ENCODE measurements at regions not wholly inside any gene's neighbourhood (a gene's known extent, or its start where the extent isn't known, plus 50 kb on each side); places are given as distances from the start of the nearest gene placed in this dataset.

- Mint-ChIP-seq H3K4me1 (ENCODE audit: low read depth, unreplicated experiment) (peaks cover 8% of the 10 kb centered on the region), H3K4me3 (ENCODE audit: low read depth, unreplicated experiment) (no peak overlapping the region), H3K27me3 (ENCODE audit: unreplicated experiment) (no peaks in the 10 kb centered on the region), H3K27ac (ENCODE audit: unreplicated experiment) (no peak overlapping the region), H3K36me3 (ENCODE audit: insufficient read depth, unreplicated experiment) (no peaks in the 10 kb centered on the region), H3K9me3 (ENCODE audit: low read depth, unreplicated experiment) (peaks cover under 1% of the 10 kb centered on the region)
- DNase-seq, result no peak
- CTCF ChIA-PET, result interaction anchor here (0.7 kb wide), 1 partner anchor 402 kb away, joined by 3 read pairs; no protein-coding TSS in a partner anchor
- no TSS peak for BruUV-seq (replicated peaks)
- intact Hi-C loops (cut with micrococcal nuclease; ENCODE audit: unreplicated experiment), result no loop called here
- no peak for TF ChIP-seq CTCF (IDR thresholded peaks at IDR 0.05; ENCODE audit: unreplicated experiment)
Measured at GRCh38 chr12:92486443-92487137, 216.2 kb upstream of the PLEKHG7 start.

GRCh38 chr12:92485351-92486348 is 217.1 kb upstream of the PLEKHG7 start:
- BruUV-seq (replicated peaks), result no TSS peak
- CTCF ChIA-PET, result interaction anchor here (0.7 to 1.0 kb wide), 2 partner anchors 9 to 1521 kb away, joined by 3 to 5 read pairs; no protein-coding TSS in a partner anchor
- DNase-seq, result no peak
- H3K27me3 Mint-ChIP-seq (ENCODE audit: unreplicated experiment), result no peaks in the 10 kb centered on the region
- H3K4me3 Mint-ChIP-seq (ENCODE audit: low read depth, unreplicated experiment), result no peak overlapping the region
- no peaks in the 10 kb centered on the region for H3K36me3 Mint-ChIP-seq (ENCODE audit: insufficient read depth, unreplicated experiment)
- H3K27ac Mint-ChIP-seq (ENCODE audit: unreplicated experiment), result no peak overlapping the region
- peaks cover 8% of the 10 kb centered on the region for H3K4me1 Mint-ChIP-seq (ENCODE audit: low read depth, unreplicated experiment)
- TF ChIP-seq CTCF (IDR thresholded peaks at IDR 0.05; ENCODE audit: unreplicated experiment), result no peak
- intact Hi-C loops (cut with micrococcal nuclease; ENCODE audit: unreplicated experiment), result no loop called here
- H3K9me3 Mint-ChIP-seq (ENCODE audit: low read depth, unreplicated experiment), result no peaks in the 10 kb centered on the region

- intact Hi-C loops (cut with micrococcal nuclease; ENCODE audit: unreplicated experiment), result no loop called here
- Mint-ChIP-seq H3K4me3 (ENCODE audit: low read depth, unreplicated experiment) (no peak overlapping the region), H3K27me3 (ENCODE audit: unreplicated experiment) (no peaks in the 10 kb centered on the region), H3K36me3 (ENCODE audit: insufficient read depth, unreplicated experiment) (no peaks in the 10 kb centered on the region), H3K27ac (ENCODE audit: unreplicated experiment) (no peak overlapping the region), H3K4me1 (ENCODE audit: low read depth, unreplicated experiment) (peaks cover 8% of the 10 kb centered on the region), H3K9me3 (ENCODE audit: low read depth, unreplicated experiment) (no peaks in the 10 kb centered on the region)
- no TSS peak for BruUV-seq (replicated peaks)
- TF ChIP-seq CTCF (IDR thresholded peaks at IDR 0.05; ENCODE audit: unreplicated experiment), result no peak
- CTCF ChIA-PET, result no interaction called here
- DNase-seq, result no peak
Measured at GRCh38 chr12:92482599-92482998, 220.2 kb upstream of the PLEKHG7 start.

GRCh38 chr12:92481066-92481465 is 221.7 kb upstream of the PLEKHG7 start:
- H3K9me3 Mint-ChIP-seq (ENCODE audit: low read depth, unreplicated experiment), result no peaks in the 10 kb centered on the region
- BruUV-seq (replicated peaks), result no TSS peak
- H3K36me3 Mint-ChIP-seq (ENCODE audit: insufficient read depth, unreplicated experiment), result no peaks in the 10 kb centered on the region
- no peak for DNase-seq
- no peak overlapping the region for H3K4me3 Mint-ChIP-seq (ENCODE audit: low read depth, unreplicated experiment)
- H3K4me1 Mint-ChIP-seq (ENCODE audit: low read depth, unreplicated experiment), result peaks cover 8% of the 10 kb centered on the region
- intact Hi-C loops (cut with micrococcal nuclease; ENCODE audit: unreplicated experiment), result no loop called here
- no peak overlapping the region for H3K27ac Mint-ChIP-seq (ENCODE audit: unreplicated experiment)
- CTCF ChIA-PET, result interaction anchor here (0.6 kb wide), 1 partner anchor 421 kb away, joined by 4 read pairs; no protein-coding TSS in a partner anchor
- TF ChIP-seq CTCF (IDR thresholded peaks at IDR 0.05; ENCODE audit: unreplicated experiment), result no peak
- no peaks in the 10 kb centered on the region for H3K27me3 Mint-ChIP-seq (ENCODE audit: unreplicated experiment)

Data from Calu3 (cell line).